T-cell (primary cell): ENCODE measurements at regions not wholly inside any gene's neighbourhood (a gene's known extent, or its start where the extent isn't known, plus 50 kb on each side); places are given as distances from the start of the nearest gene placed in this dataset.

Source experiments
- ATAC-seq, 4 experiments: fragments of 200-7000 bp in 3 of 4; fragments of 150-1000 bp in 1 of 4; cut with Tn5 transposase; replicated peaks in 1 of 4; 1 replicate in 3 of 4; 2 replicates in 1 of 4; pipeline ENCODE4 v1.10.0; 2021; ENCODE audit warnings: moderate library complexity in 3 of 4, mild to moderate bottlenecking in 2 of 4, moderate number of reproducible peaks in 1 of 4
- CTCF ChIA-PET, 2 donors: fragments of 300-600 bp; sonication (Branson Sonifier 250); formaldehyde crosslinking; loops; one replicate each; lab custom pipeline; 2022; ENCODE audit warnings: antibody characterized with exemption in 2 of 2; lab: Charles Lee
- POLR2A ChIA-PET, 2 donors: fragments of 300-600 bp; sonication (Branson Sonifier 250); formaldehyde crosslinking; loops; one replicate each; lab custom pipeline; 2022; ENCODE audit warnings: antibody characterized with exemption in 2 of 2; lab: Charles Lee
- DNase-seq, 35 experiments: peaks; one replicate each; pipeline versions ENCODE4 v3.0.0 to v3.0.0-alpha.2; 2013 to 2023
- H3K27ac ChIP-seq: one replicate; pipeline ENCODE4 v1.5.1; 2013; ENCODE audit warnings: low read length
- H3K27me3 ChIP-seq, 2 experiments: replicated peaks in 1 of 2; 1 replicate in 1 of 2; 2 replicates in 1 of 2; pipeline versions ENCODE4 v1.6.1 to v1.7.0; 2013; ENCODE audit warnings: low read length in 1 of 2, mixed read lengths in 1 of 2; ENCODE audit not compliant: control insufficient read depth in 2 of 2, insufficient read depth in 2 of 2; ENCODE audit errors: extremely low read depth in 1 of 2
- H3K36me3 ChIP-seq, 2 donors: 1 replicate in 1 of 2; 2 replicates in 1 of 2; pipeline versions ENCODE4 v1.6.1 to v1.7.0; 2013; ENCODE audit warnings: low read length in 1 of 2; ENCODE audit not compliant: control insufficient read depth in 2 of 2, insufficient read depth in 1 of 2; ENCODE audit errors: extremely low read depth in 1 of 2
- H3K4me1 ChIP-seq, 2 experiments: 1 replicate in 1 of 2; 2 replicates in 1 of 2; pipeline versions ENCODE4 v1.6.1 to v1.7.0; 2013; ENCODE audit warnings: low read length in 2 of 2, mixed read lengths in 1 of 2; ENCODE audit not compliant: insufficient read depth in 2 of 2, control insufficient read depth in 1 of 2; ENCODE audit errors: extremely low read depth in 1 of 2
- H3K4me3 ChIP-seq, 2 donors: 1 replicate in 1 of 2; 2 replicates in 1 of 2; pipeline versions ENCODE4 v1.5.1 to v1.7.0; 2013; ENCODE audit warnings: mild to moderate bottlenecking in 2 of 2, low read length in 1 of 2, moderate library complexity in 1 of 2; ENCODE audit not compliant: control insufficient read depth in 1 of 2; ENCODE audit errors: extremely low read depth in 1 of 2
- H3K9me3 ChIP-seq: 2 replicates; pipeline ENCODE4 v1.7.0; 2013
- H3K27ac Mint-ChIP-seq, 2 donors: one replicate each; pipeline ENCODE4 v1.8.0; 2020 to 2021; ENCODE audit warnings: mild to moderate bottlenecking in 2 of 2, mixed read lengths in 2 of 2
- H3K27me3 Mint-ChIP-seq, 2 donors: one replicate each; pipeline ENCODE4 v1.8.0; 2021 to 2022; ENCODE audit warnings: mixed read lengths in 2 of 2
- H3K36me3 Mint-ChIP-seq: one replicate; pipeline ENCODE4 v1.8.0; 2021; ENCODE audit warnings: mixed read lengths
- H3K4me1 Mint-ChIP-seq, 3 donors: one replicate each; pipeline ENCODE4 v1.8.0; 2020 to 2022; ENCODE audit warnings: mixed read lengths in 3 of 3, mild to moderate bottlenecking in 1 of 3
- H3K4me3 Mint-ChIP-seq, 3 donors: one replicate each; pipeline ENCODE4 v1.8.0; 2020 to 2022; ENCODE audit warnings: mild to moderate bottlenecking in 3 of 3, mixed read lengths in 3 of 3, moderate library complexity in 3 of 3
- H3K9me3 Mint-ChIP-seq, 3 donors: one replicate each; pipeline ENCODE4 v1.8.0; 2020 to 2022; ENCODE audit warnings: mixed read lengths in 3 of 3
- WGBS: methylation state at CpG from one replicate; pipeline ENCODE4 v1.1.5; 2013; ENCODE audit warnings: missing lambda C conversion rate; ENCODE audit not compliant: insufficient coverage; 5-methylcytosine and 5-hydroxymethylcytosine counted together

GRCh38 chr11:8749202-8749601 lies 66.6 kb downstream of the RPL27A start:
- WGBS = 78% methylated on average over 1 of the region's 2 CpGs
- Histone ChIP-seq H3K9me3 (no peaks in the 10 kb centered on the region), H3K27ac (no peak overlapping the region), H3K4me1 (no peaks in the 10 kb centered on the region), H3K27me3 (peaks cover 0 to 11% of the 10 kb centered on the region in 2 experiments), H3K36me3 (no peaks in the 10 kb centered on the region), H3K4me3 (no peak overlapping the region)
- no peak overlapping the region for H3K4me3 Mint-ChIP-seq
- H3K27me3 Mint-ChIP-seq = peaks cover 23 to 36% of the 10 kb centered on the region in 2 donors
- H3K27ac Mint-ChIP-seq = no peak overlapping the region
- no peaks in the 10 kb centered on the region for H3K36me3 Mint-ChIP-seq
- no peaks in the 10 kb centered on the region for H3K4me1 Mint-ChIP-seq
- DNase-seq (no peak), ATAC-seq (no peak)
- H3K9me3 Mint-ChIP-seq = no peaks in the 10 kb centered on the region
- POLR2A ChIA-PET = no interaction called here
- CTCF ChIA-PET = no interaction called here

DNA sequence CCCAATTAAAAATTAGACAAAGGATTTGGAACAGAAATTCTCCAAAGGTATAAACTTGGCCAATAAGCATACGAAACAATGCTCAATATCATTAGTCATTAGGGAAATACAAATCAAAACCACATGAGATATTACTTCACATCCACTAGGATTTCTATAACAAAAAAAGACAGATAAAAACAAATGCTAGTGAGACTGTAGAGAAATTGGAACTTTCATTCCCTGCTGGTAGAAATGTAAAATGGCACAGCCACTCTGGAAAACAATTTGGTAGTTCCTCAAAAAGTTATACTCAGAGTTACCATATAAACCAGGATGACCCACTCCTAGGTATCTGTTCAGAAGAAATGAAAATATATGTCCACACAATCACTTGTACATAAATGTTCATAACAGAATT lies 71.6 kb downstream of the RPL27A start:
- POLR2A ChIA-PET = no interaction called here
- H3K4me1 Mint-ChIP-seq = no peaks in the 10 kb centered on the region
- H3K27me3 ChIP-seq = peaks cover 0 to 9% of the 10 kb centered on the region in 2 experiments
- DNase-seq (no peak), ATAC-seq (no peak)
- WGBS = no CpG with 5 or more reads among the region's 1 CpG
- CTCF ChIA-PET = no interaction called here
- H3K9me3 ChIP-seq = no peaks in the 10 kb centered on the region
- no peak overlapping the region for H3K4me3 Mint-ChIP-seq
- H3K9me3 Mint-ChIP-seq = no peaks in the 10 kb centered on the region
- no peaks in the 10 kb centered on the region for H3K36me3 Mint-ChIP-seq
- no peak overlapping the region for H3K27ac ChIP-seq
- H3K4me3 ChIP-seq = no peak overlapping the region
- H3K27me3 Mint-ChIP-seq = peaks cover 7 to 17% of the 10 kb centered on the region in 2 donors
- no peaks in the 10 kb centered on the region for H3K4me1 ChIP-seq
- no peaks in the 10 kb centered on the region for H3K36me3 ChIP-seq
- H3K27ac Mint-ChIP-seq = no peak overlapping the region

GRCh38 chr11:8756201-8756600 lies 73.6 kb downstream of the RPL27A start:
- no peak overlapping the region for H3K27ac ChIP-seq
- no peaks in the 10 kb centered on the region for H3K4me1 Mint-ChIP-seq
- CTCF ChIA-PET = no interaction called here

GRCh38 chr11:8757047-8757446 lies 74.5 kb downstream of the RPL27A start:
- Mint-ChIP-seq H3K36me3 (no peaks in the 10 kb centered on the region), H3K9me3 (no peaks in the 10 kb centered on the region), H3K4me1 (no peaks in the 10 kb centered on the region), H3K27me3 (peaks cover 0 to 4% of the 10 kb centered on the region in 2 donors), H3K27ac (no peak overlapping the region), H3K4me3 (no peak overlapping the region)
- H3K27me3 ChIP-seq = peaks cover 0 to 19% of the 10 kb centered on the region in 2 experiments
- H3K4me1 ChIP-seq = no peaks in the 10 kb centered on the region
- H3K4me3 ChIP-seq = no peak overlapping the region
- no peaks in the 10 kb centered on the region for H3K9me3 ChIP-seq
- ATAC-seq = no peak
- POLR2A ChIA-PET = no interaction called here
- WGBS = 86% methylated on average over 2 of the region's 2 CpGs
- H3K36me3 ChIP-seq = no peaks in the 10 kb centered on the region
- H3K27ac ChIP-seq = no peak overlapping the region
- CTCF ChIA-PET = interaction anchor here in 1 of 2 donors (0.6 kb wide), 1 partner anchor 158 kb away, joined by 6 read pairs; no protein-coding TSS in a partner anchor
- no peak for DNase-seq

More at GRCh38 chr11:8756201-8756600, 73.6 kb downstream of the RPL27A start:
- Histone ChIP-seq H3K9me3 (no peaks in the 10 kb centered on the region), H3K27me3 (peaks cover 0 to 19% of the 10 kb centered on the region in 2 experiments), H3K36me3 (no peaks in the 10 kb centered on the region), H3K4me3 (no peak overlapping the region), H3K4me1 (no peaks in the 10 kb centered on the region)
- DNase-seq = no peak
- no peak overlapping the region for H3K27ac Mint-ChIP-seq
- H3K36me3 Mint-ChIP-seq = no peaks in the 10 kb centered on the region
- POLR2A ChIA-PET = no interaction called here
- no CpG with 5 or more reads among the region's 1 CpG for WGBS
- H3K4me3 Mint-ChIP-seq = no peak overlapping the region
- H3K9me3 Mint-ChIP-seq = no peaks in the 10 kb centered on the region
- H3K27me3 Mint-ChIP-seq = peaks cover 5 to 13% of the 10 kb centered on the region in 2 donors
- no peak for ATAC-seq

DNA sequence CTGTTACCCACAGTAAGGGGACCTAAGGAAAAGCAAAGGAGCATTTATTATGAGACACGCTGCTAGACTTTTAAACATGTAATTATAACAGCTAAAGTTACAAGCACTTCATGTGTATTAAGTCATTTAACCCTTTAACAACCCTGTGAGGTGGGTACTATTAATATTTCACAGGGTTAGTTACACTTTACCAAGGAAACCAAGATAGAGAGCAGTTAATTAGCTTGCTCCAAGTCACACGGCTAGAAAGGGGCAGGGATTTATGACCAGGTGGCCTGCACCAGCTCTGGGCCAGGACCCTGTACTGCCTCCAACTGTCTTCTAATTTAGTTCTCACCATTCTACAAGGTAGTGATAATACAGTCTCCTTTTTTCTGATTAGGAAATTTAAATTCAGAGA lies 74.9 kb downstream of the RPL27A start:
- no peak overlapping the region for H3K27ac Mint-ChIP-seq
- Histone ChIP-seq H3K4me1 (no peaks in the 10 kb centered on the region), H3K9me3 (no peaks in the 10 kb centered on the region), H3K27me3 (peaks cover 0 to 19% of the 10 kb centered on the region in 2 experiments), H3K27ac (no peak overlapping the region), H3K4me3 (no peak overlapping the region), H3K36me3 (no peaks in the 10 kb centered on the region)
- no peaks in the 10 kb centered on the region for H3K4me1 Mint-ChIP-seq
- no CpG with 5 or more reads among the region's 2 CpGs for WGBS
- no peaks in the 10 kb centered on the region for H3K36me3 Mint-ChIP-seq
- no peak for DNase-seq
- ChIA-PET CTCF (interaction anchor here in 1 of 2 donors (0.6 kb wide), 1 partner anchor 157 kb away, joined by 6 read pairs; no protein-coding TSS in a partner anchor), POLR2A (no interaction called here)
- H3K9me3 Mint-ChIP-seq = no peaks in the 10 kb centered on the region
- no peak overlapping the region for H3K4me3 Mint-ChIP-seq
- no peak for ATAC-seq
- peaks cover 0 to 4% of the 10 kb centered on the region in 2 donors for H3K27me3 Mint-ChIP-seq

GRCh38 chr11:8758619-8759169 lies 76.1 kb downstream of the RPL27A start:
- Mint-ChIP-seq H3K36me3 (no peaks in the 10 kb centered on the region), H3K4me3 (no peak overlapping the region), H3K27ac (no peak overlapping the region), H3K27me3 (peaks cover 3 to 4% of the 10 kb centered on the region in 2 donors), H3K9me3 (no peaks in the 10 kb centered on the region), H3K4me1 (no peaks in the 10 kb centered on the region)
- WGBS = 92% methylated on average over 11 of the region's 11 CpGs
- CTCF ChIA-PET = no interaction called here
- H3K9me3 ChIP-seq = no peaks in the 10 kb centered on the region
- no peak overlapping the region for H3K4me3 ChIP-seq
- no peak overlapping the region for H3K27ac ChIP-seq
- H3K4me1 ChIP-seq = no peaks in the 10 kb centered on the region
- ATAC-seq (no peak), DNase-seq (no peak)
- peaks cover 0 to 16% of the 10 kb centered on the region in 2 experiments for H3K27me3 ChIP-seq
- POLR2A ChIA-PET = no interaction called here
- H3K36me3 ChIP-seq = no peaks in the 10 kb centered on the region
